Thoracic aorta (tissue), 2 donors: ENCODE measurements at regions not wholly inside any gene's neighbourhood (a gene's known extent, or its start where the extent isn't known, plus 50 kb on each side); places are given as distances from the start of the nearest gene placed in this dataset.

Experiments
- ATAC-seq: fragments of 150-250 bp; one replicate; pipeline ENCODE4 v1.8.0; 2017; ENCODE audit warnings: low read depth; ENCODE audit not compliant: insufficient number of reproducible peaks, low FRiP score
- DNase-seq: peaks from one replicate; pipeline ENCODE4 v3.0.0-alpha.2; 2020; ENCODE audit warnings: low spot score
- H3K27ac ChIP-seq, 2 donors: fragments of 200-600 bp; sonication (generic); 1 replicate in 1 of 2; 2 replicates in 1 of 2; pipeline ENCODE4 v1.5.1; 2016; ENCODE audit warnings: mild to moderate bottlenecking in 2 of 2, moderate library complexity in 2 of 2
- H3K27me3 ChIP-seq: fragments of 200-600 bp; sonication (generic); replicated peaks from 2 replicates; pipeline ENCODE4 v1.6.0; 2016; ENCODE audit warnings: mild to moderate bottlenecking; ENCODE audit not compliant: insufficient read depth
- H3K36me3 ChIP-seq: fragments of 200-600 bp; sonication (generic); one replicate; pipeline ENCODE4 v1.5.1; 2016
- H3K4me1 ChIP-seq, 2 donors: fragments of 200-600 bp; sonication (generic); 1 replicate in 1 of 2; 2 replicates in 1 of 2; pipeline versions ENCODE4 v1.5.1 to v1.6.0; 2016; ENCODE audit warnings: low read depth in 2 of 2, mild to moderate bottlenecking in 1 of 2; ENCODE audit not compliant: control insufficient read depth in 1 of 2
- H3K4me3 ChIP-seq: fragments of 200-600 bp; sonication (generic); 2 replicates; pipeline ENCODE4 v1.5.1; 2016; ENCODE audit warnings: mild to moderate bottlenecking
- H3K9me3 ChIP-seq: fragments of 200-600 bp; sonication (generic); 2 replicates; pipeline ENCODE4 v1.5.1; 2016
- TF ChIP-seq, protein P1 (sequence below): fragments of 200-600 bp; sonication (generic); IDR thresholded peaks from one replicate; pipeline ENCODE4 v1.5.1; 2019; ENCODE audit warnings: antibody characterized with exemption

DNA sequence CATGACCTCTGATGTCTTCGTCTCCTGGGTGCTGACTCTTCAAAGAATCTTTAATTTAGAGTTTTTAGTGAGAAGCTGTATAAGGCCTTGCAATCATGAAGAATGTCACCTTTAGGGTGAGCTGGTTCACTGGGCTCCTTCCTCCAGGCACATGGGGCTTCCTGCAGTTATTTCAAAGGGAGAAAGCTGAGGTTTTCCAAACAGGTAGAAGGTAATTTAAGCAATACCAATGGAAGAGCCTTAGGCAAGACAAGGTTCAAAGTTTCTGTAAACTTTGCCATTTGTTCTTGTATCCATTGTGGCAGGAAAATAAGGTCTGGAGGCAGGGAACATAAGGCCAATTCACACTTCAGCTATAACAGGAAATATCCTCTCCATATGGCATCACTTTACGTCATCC, 88.0 kb upstream of the EIF5 start:
- H3K9me3 ChIP-seq: no peaks in the 10 kb centered on the region
- no peaks in the 10 kb centered on the region for H3K36me3 ChIP-seq
- no peaks in the 10 kb centered on the region for H3K4me1 ChIP-seq
- ATAC-seq (no peak), DNase-seq (no peak)
- TF ChIP-seq, protein P1, sequence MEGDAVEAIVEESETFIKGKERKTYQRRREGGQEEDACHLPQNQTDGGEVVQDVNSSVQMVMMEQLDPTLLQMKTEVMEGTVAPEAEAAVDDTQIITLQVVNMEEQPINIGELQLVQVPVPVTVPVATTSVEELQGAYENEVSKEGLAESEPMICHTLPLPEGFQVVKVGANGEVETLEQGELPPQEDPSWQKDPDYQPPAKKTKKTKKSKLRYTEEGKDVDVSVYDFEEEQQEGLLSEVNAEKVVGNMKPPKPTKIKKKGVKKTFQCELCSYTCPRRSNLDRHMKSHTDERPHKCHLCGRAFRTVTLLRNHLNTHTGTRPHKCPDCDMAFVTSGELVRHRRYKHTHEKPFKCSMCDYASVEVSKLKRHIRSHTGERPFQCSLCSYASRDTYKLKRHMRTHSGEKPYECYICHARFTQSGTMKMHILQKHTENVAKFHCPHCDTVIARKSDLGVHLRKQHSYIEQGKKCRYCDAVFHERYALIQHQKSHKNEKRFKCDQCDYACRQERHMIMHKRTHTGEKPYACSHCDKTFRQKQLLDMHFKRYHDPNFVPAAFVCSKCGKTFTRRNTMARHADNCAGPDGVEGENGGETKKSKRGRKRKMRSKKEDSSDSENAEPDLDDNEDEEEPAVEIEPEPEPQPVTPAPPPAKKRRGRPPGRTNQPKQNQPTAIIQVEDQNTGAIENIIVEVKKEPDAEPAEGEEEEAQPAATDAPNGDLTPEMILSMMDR: no peak
- no peaks in the 10 kb centered on the region for H3K27me3 ChIP-seq
- no peak overlapping the region for H3K4me3 ChIP-seq
- H3K27ac ChIP-seq: no peak overlapping the region

- Histone ChIP-seq H3K36me3 (no peaks in the 10 kb centered on the region), H3K4me1 (no peaks in the 10 kb centered on the region), H3K27ac (no peak overlapping the region), H3K27me3 (no peaks in the 10 kb centered on the region), H3K4me3 (no peak overlapping the region), H3K9me3 (no peaks in the 10 kb centered on the region)
- TF ChIP-seq, protein P1: no peak
- no peak for ATAC-seq
- DNase-seq: no peak
Observed at GRCh38 chr14:103247169-103247606, 86.8 kb upstream of the EIF5 start.

DNA sequence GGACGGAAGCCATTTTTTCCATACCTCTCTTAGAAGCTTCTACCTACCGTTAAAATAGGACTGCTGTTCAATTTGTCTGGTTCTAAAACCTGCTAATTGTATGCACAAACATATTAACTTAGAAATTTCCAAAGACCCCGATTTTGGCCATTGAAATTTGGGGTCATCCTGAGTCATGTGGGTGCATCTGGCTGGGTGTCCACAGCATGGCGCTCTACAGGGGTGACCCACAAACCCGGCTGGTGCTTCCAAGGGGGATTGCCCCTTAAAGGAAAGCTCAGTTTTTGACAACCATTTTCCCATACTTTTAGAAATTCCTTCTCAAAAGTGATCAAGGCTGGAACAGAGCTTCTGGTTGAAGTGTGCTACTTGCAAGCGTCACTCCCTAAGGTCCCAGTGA, 83.9 kb upstream of the EIF5 start:
- Histone ChIP-seq H3K36me3 (no peaks in the 10 kb centered on the region), H3K4me3 (no peak overlapping the region), H3K4me1 (no peaks in the 10 kb centered on the region), H3K27me3 (no peaks in the 10 kb centered on the region), H3K27ac (no peak overlapping the region), H3K9me3 (no peaks in the 10 kb centered on the region)
- DNase-seq: no peak
- no peak for ATAC-seq
- TF ChIP-seq, protein P1: no peak

GRCh38 chr14:103250874-103251273, 83.2 kb upstream of the EIF5 start:
- no peaks in the 10 kb centered on the region for H3K9me3 ChIP-seq
- no peaks in the 10 kb centered on the region for H3K27me3 ChIP-seq
- TF ChIP-seq, protein P1: no peak
- no peak for DNase-seq
- H3K27ac ChIP-seq: no peak overlapping the region
- ATAC-seq: no peak
- H3K36me3 ChIP-seq: no peaks in the 10 kb centered on the region
- no peak overlapping the region for H3K4me3 ChIP-seq
- no peaks in the 10 kb centered on the region for H3K4me1 ChIP-seq

DNA sequence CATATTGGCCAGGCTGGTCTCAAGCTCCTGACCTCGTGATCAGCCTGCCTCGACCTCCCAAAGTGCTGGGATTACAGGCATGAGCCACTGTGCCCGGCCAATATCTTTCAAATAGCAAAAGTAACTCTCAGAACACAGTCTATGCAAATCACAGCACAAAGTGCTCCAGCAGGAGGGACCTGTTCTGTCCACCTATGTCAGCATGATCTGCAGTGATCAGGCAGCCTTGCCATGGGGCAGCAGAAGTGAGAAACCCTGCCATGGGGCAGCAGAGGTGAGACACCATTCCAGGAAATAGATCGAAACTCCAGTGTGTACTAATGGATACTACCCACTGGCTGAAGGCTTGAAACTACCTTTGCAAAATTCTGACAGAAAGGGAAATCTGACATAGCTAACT, 78.5 kb upstream of the EIF5 start:
- Histone ChIP-seq H3K27me3 (no peaks in the 10 kb centered on the region), H3K27ac (no peak overlapping the region), H3K4me3 (no peak overlapping the region), H3K4me1 (no peaks in the 10 kb centered on the region), H3K36me3 (no peaks in the 10 kb centered on the region), H3K9me3 (no peaks in the 10 kb centered on the region)
- TF ChIP-seq, protein P1: no peak
- ATAC-seq (no peak), DNase-seq (no peak)
